NCI-H2227 (cell line): ENCODE measurements at regions not wholly inside any gene's neighbourhood (a gene's known extent, or its start where the extent isn't known, plus 50 kb on each side); places are given as distances from the start of the nearest gene placed in this dataset.
"Not testable (repeated sequence)": the region's sequence is repeated elsewhere in the genome, so short reads cannot be mapped to it uniquely, and the experiment has no call there.

Source experiments
- DNase-seq: peaks from one replicate; lab custom pipeline; 2025; ENCODE audit not compliant: unreplicated experiment; lab: John Stamatoyannopoulos, UW

DNA sequence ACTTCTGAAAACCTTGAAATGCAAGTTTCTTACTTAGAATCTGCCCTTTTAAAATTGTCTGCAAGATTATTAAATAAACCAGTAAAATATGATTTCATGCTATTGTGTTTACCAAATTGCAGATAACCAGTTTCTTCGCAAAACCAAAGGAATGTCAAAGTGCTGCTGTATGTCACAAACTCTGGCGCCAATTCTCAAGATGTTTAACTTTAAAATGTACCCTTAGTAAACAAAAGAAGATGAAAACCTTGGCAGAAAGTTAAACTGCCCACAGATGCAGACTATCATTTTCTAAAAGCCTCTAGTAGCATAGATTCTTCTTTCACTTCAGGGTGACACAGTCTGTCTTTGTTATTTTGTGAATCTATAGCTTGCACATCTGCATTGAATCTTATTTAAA, 189.2 kb downstream of the SLITRK6 start:
- DNase-seq, result no peak

DNA sequence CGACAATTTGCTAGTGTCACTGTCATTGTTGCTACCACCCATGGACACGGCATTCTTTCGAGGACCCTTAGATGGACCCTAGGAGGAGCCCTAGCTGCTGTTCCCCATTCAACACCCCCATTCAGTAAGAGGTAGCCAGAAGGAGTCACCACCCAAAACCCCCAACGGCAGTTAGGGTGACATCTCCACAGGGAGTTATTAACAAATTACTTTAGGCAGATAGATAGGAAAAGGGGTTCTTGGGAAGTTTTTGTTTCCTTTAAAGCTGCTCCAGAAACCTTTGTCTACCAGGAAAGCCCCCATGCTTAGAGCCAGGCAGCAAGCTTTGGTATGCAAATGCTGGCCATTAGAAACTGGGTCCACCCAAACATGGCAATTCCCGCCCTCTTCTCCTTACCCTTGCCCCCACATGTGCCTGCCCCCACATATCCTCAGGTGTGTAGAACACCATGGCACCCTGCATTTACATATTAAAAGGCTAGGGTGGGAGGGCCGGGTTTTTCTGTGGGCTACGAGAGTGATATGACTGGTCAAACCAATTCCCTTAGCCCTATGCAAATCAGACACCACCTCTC, 190.9 kb downstream of the SLITRK6 start:
- DNase-seq, result no peak

DNA sequence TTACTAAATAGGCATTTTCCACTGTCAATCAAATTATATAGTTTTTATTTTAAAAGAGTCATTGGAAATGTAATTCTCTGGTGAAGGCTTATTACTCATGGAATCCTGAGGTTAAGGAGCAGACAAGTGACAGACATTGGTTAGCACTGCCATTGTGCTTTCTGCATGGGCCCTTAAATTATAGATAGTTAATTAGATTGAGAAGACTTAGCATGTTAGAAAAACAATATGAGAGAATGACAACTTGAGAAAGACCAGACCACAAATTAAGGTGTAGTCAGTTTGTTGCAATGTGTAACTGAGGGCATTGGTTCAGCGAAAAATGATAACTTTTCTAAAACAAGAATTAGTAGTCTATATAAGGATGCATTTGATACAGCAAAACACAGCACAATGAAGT, 195.5 kb downstream of the SLITRK6 start:
- no peak for DNase-seq

DNA sequence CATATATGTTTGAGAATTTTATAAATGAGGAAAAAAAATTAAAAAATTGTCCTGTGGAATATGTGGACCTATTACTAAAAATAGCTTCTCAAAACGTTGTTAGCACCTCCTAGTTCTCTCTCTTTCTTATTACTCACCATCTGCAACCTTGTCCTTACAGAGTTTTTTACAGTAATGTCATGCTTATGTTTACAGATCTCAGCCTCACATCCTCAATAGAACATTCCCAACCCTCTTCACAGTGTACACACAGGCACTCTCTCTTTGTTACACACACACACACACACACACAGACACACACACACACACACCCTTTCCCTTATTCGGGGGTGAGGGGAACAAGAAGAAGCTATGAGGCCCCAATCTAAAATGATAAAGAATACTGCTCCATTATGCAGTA, 197.7 kb downstream of the SLITRK6 start:
- DNase-seq, result no peak

DNA sequence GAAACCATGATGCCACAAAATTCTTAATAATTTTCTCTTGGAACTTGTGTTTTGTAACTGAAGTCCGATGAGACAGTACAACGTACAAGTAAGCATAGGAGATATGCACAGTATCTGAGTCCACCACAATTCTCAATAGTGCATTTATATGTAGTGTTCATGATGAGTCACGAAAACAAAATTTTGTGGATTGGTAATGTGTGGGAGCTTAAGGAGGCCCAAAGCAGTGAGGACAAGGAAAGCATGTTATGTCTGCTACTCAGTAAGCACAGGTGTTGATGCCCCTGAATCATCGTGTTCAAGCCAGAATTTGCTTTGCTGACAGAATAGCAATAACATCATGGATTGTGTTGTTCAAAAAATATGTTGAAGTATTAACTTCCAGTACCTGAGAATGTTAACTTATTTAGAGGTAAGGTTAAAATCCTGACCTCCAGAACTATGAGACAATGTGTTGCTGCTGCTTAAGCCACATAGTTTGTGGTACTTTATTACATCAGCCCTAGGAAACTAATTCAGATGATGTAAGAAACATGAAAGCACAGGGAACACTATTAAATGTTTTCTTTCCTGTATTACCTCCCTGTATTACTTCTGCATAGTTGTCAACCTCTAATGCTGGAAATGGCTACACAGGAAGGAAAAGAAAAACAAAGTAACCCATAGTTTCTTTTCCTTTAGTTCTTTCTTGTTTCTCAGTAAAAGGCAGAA, 201.3 kb downstream of the SLITRK6 start:
- DNase-seq, result no peak

DNA sequence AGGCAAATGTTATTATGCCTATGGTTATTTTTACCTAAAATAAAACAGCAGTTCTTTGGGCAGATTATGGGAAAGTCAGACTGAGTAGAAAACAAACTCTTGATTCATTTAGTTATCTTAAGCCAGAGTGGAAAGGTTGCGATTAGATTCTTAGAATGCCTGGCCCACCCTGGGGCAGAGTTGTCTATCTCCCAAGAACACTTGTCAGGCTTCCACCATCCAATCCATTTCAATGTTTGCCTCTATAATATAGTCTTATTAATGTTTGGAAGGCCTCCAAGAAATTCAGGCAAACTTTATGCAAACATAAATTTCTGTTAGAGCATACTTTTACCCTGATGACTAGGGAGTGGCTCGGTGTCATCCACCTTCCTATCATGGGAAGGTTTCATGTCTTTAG, 207.0 kb downstream of the SLITRK6 start:
- DNase-seq, result no peak

DNA sequence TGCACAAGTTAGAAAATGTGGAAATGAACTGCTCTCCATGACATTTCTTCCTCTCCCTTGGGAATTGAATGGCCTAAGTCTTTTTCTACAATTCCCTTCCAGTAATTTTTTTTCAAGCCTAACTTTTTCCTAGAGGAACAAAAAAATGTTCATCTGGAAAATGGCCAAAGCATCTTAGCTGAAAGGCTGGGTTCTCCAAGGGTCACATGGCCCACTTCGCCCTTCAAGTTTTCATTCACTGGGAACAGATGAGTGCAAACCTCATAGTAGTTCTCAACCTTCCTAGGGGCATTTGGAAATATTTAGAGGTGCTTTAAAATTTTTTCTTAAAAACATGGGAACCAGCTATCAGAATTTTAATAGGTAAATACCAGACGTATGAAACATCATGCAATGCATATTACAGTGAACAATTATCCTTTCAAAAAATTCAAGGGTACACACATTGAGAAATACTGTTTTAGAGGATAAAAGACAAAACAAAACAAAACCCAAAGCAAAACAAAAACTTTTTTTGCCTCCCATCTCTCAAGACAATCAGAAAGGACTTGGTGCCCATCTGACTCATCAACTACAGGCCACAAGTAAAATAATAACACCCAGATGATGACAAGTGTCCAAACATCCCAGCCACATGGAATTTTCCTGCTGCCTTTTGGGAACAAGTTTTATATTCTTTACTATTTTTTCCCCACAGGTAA, 208.8 kb downstream of the SLITRK6 start:
- DNase-seq, result no peak

DNA sequence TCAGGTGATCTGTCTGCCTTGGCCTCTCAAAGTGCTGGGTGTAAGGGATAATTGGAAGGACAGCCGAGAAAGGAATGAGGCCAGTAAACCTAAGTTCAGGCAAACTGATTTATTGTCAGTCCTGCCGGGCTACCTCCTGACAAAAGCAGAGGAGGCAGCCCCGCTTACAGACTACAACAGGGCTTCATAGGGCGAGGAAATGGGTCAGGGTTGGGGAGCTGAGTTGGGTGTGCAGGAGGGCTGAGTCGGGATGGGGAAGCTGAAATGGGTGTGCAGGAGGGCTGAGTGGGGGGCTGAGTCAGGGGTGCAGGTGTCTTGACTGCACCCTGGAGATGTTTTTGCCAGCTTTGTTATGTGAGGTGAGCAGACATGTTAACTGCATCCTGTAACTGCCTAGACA, 210.2 kb downstream of the SLITRK6 start:
- no peak for DNase-seq

DNA sequence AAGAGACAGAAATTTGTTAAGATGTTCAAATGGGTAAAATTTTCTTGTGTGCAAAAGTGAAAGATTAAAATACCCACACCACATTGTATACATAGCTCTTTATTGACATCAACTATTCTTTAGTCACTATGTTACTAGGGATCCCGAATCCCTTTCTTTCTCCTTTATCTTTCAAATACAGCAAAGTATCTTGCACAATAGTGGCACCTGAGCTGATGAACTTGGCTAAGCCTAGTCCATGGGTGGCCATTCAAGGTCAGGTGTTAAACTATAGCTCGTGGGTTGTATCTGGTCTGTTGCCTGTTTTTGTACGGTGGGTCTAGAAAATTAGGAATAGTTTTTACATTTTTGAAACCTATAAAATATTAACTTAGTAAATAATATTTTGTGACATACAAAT, 210.9 kb downstream of the SLITRK6 start:
- DNase-seq, result no peak

DNA sequence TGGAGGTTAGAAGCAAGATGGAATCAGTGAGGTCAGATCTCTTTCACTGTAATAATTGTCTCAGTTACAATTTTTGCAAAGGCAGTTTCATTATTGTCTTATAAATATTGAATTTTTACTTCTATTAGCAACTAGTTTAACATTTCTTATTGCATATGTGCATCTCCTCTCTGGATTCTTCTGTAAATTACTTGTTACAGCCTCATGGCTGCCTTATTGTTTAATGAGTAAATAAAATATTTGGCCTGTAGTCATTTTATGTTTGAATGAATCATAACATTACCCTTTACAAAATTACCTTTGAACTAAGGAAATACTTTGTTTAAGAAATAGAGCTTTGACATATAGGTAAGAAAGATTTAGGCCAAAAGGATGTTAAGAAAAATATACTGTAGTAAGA, 212.4 kb downstream of the SLITRK6 start:
- no peak for DNase-seq

DNA sequence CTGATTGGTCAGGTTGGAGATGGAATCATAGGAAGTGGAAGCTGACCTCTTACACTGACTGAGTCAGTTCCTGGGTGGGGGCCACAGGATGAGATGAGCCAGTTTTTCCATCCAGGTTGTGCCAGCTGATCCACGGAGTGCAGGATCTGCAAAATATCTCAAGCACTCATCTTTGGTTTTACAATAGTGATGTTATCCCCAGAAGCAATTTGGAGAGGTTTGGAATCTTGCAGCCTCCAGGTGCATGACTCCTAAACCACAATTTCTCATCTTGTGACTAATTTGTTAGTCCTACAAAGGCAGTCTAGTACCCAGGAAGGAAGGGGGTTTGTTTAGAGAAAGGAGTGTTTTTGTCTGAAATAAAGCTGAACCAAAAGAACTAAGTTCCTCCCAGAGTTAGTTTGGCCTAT, 212.8 kb downstream of the SLITRK6 start:
- no peak for DNase-seq

DNA sequence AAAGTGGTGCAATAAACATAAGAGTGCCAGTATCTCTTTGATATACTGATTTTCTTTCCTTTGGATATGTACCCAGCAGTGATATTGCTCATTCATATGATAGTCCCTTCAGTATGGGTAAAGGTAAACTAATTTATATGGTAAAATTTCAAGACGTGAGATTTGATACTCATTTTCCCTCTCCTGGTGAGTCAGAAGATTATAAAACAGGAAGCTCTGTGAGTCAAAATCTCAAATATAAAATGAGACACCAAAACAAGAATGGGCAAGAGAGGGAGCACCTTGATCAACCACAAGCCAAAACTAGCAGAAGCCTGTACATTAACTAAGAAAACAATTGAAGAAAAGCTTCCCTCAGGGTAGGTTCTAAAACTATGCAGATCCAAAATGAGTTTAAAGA, 216.3 kb downstream of the SLITRK6 start:
- no peak for DNase-seq

DNA sequence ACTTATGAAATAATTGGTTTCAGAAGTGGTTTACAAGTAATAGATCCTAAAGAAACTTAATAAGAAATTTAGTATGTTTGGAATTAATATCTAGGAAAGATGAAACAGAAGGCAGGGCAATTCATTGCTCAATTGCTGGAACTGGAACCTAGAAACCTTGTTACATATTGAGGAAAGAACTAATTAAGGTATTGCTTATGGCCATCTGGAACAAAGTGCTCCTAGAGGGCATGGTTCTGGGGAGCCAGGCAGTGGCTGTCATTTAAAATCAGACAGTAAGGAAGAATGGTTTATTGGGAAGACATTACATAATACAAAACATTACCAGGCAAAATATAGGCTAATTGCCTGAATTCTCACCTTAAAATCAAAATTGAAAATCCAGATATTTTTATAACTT, 224.1 kb downstream of the SLITRK6 start:
- no peak for DNase-seq

DNA sequence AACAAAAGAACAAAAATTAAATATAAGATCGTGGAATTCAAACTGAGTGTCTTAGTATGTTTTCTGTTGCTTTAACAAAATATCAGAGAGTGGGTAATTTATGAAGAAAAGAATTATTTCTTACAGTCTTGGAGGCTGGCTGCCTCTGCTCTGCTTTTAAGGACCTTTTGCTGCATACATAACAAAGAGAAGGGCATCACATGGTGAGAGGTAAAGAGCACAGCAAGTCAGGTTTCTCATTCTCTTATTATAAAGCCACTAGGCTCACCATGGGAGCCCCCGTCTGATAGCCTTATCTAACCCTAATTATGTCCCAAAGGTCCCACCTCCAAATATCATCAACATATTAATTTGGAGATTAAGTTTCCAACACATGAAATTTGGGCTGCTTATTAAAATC, 231.3 kb downstream of the SLITRK6 start:
- DNase-seq, result peak; percentile 33

DNA sequence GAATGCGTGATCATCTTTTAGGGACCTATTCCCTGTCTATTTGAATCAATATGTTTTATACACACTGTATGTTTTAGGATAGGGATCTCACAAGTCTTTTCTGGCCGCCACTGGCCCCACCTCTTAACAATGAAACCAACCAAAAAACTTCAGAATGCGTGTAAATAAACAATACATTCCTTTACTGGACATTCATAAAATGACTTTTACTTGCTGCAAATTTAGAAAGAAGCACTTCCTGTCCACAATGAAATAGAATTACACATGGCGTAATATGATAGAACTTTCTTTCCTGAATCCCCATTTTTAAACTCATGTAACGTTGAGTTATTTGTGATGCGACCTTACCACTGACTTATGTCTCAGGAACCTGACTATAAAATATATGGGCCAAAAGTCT, 233.6 kb downstream of the SLITRK6 start:
- no peak for DNase-seq

DNA sequence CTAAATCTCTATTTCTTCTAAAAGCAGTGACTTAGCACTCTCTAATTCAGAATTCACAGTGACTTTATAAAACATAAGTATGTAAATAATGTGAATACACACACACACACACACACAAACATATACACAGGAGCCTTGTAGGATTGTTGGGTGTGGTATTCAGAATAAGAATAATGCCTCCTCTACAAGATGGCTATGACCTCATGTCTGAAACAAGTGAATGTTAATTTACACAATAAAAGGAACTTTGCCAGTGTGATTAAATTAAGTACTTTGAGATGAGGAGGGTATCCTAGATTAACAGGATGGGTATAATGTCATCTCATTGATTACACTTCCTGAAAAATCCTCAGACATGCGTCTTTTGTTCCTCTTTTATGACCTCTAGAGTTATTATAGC, 234.6 kb downstream of the SLITRK6 start:
- peak; percentile 29 for DNase-seq

DNA sequence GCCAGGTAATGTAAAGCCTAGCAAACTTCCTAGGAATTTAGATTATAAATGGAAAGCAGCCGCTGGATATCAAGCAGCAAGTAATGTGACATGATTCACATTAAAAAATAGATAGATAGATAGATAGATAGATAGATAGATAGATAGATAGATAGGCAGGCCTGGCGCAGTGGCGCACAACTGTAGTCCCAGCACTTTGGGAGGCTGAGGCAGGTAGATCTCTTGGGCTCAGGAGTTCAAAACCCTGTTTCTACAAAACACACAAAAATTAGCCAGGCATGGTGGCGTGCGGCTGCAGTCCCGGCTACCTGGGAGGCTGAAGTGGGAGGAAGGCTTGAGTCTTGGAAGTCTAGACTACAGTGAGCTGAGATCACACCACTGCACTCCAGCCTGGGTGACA, 236.9 kb downstream of the SLITRK6 start:
- no peak for DNase-seq

DNA sequence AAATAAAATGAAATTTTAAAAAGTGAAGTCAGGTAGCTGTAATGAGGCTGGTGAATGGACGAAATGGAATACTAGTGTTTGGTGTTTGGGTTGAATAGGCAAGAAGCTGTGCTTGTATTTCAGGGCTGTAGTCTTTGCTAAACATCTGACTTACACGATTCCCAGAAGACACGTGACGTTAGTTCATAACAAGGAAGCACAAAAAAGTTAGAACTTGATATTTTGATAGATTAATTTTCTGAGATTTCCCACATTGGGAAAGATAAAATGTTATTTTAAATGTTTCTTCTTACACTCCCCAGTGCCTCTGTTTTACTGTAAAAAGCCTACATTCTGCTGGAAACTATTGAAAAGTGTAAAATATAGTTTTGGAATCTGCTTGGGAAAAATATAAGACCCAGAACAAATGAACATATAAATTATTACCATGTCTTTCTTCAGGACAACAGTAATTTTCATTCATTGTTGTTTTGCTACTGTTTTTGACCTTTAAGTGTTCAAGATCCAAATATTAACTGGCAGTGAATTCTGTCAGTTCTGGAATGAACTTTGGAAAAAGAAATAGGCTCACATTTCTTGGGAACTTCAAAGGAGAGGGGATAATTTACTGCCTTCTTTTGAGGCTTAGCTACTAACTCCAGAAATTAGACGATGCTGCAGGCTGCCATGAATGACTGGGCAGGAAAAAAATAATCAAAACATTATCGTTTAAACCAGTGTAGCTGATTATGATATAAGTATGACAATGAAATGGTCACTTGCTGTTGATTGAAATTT, 241.3 kb downstream of the SLITRK6 start:
- peak; percentile 29 for DNase-seq

DNA sequence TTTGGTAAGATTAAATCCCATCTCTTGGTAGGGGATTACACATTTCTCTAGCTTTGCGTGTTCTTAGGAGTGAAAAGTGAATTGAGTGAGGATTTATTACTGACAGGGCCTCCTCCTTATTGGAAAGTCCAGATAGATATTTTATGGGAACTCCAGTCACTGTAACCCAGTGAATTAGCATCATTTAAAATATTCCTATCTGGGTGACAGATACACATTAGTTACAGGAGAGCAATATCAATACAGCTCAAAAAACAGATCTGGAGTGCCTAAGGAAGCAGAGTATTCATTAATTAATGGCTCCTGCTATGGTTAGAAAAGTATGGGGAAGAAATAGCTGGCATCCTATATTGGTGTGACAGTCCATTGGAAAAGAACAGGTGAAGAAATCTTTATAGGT, 248.2 kb downstream of the SLITRK6 start:
- DNase-seq, result no peak

DNA sequence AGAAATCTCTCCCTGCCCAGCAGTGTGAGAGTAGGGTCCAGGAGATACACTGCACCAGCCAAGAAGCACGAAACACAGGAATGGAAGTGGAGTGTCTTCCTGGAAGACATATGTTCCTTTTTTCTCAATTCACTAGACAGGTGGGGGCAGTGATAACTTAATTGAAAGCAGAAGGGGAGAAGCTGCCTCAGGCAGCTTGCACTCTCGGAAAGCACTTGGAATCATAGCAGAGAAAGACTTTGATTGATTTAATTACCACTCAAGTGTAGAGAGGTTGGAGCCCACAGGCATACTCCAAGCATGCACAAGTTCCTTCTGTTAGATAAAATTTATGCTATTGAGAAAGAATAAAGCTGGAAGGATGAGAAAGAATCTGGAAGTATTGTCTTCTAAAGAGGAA, 249.4 kb downstream of the SLITRK6 start:
- peak; percentile 57 for DNase-seq

DNA sequence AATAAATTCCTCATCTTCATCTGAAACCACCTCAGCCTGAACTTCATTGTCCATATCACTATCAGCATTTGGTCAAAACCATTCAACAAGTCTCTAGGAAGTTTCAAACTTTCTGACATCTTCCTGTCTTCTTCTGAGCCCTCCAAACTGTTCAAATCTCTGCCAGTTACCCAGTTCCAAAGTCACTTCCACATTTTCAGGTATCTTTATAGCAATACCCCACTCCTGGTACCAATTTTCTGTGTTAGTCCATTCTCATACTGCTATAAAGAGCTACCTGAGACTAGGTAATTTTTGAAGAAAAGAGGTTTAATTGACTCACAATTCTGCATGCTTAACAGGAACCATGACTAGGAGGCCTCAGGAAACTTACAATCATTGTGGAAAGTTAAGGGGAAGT, 250.4 kb downstream of the SLITRK6 start:
- DNase-seq, result not testable (repeated sequence)

DNA sequence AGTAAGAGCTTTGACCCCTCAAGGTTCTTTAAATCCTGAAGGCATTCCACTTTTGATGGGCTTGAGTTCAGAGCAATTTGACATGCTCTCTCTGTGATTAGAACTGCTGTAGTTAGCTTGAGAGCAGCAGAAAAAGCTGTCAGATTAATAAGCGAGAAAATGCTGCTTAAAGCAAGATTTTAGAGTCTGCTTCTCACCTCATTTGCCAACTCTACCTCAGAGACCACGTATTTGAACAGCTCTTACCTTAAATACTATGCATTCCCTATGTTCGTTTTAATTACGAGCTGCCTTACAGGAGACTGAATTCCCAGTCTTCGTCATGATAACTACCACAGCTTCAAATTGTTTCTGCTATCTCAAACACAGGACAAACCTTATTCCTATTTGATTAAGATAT, 253.4 kb downstream of the SLITRK6 start:
- DNase-seq, result peak; percentile 36
